ENCODE measurements at regions not wholly inside any gene's neighbourhood (a gene's known extent, or its start where the extent isn't known, plus 50 kb on each side); places are given as distances from the start of the nearest gene placed in this dataset.

GRCh38 chrX:39443240-39443639 lies 642.0 kb downstream of the MID1IP1 start:
- CTCF ChIA-PET: interaction anchor here (0.8 to 1.0 kb wide), 2 partner anchors 132 to 176 kb away, joined by 3 to 4 read pairs; no protein-coding TSS in a partner anchor
- H3K27ac ChIP-seq (ENCODE audit: extremely low read depth, low read depth, low read length): no peak overlapping the region
- H3K4me3 ChIP-seq (ENCODE audit: low read depth, low read length): no peak overlapping the region
- no peaks in the 10 kb centered on the region for H3K4me1 ChIP-seq (ENCODE audit: control insufficient read depth, insufficient read depth, low read length)
- TF ChIP-seq ZNF335 (tag by site-specific recombination; conservative IDR thresholded peaks at IDR 0.05): no peak
- no peak for TF ChIP-seq ZNF266 (tag by site-specific recombination; IDR thresholded peaks at IDR 0.05; ENCODE audit: low read depth)
- TF ChIP-seq, protein P1, sequence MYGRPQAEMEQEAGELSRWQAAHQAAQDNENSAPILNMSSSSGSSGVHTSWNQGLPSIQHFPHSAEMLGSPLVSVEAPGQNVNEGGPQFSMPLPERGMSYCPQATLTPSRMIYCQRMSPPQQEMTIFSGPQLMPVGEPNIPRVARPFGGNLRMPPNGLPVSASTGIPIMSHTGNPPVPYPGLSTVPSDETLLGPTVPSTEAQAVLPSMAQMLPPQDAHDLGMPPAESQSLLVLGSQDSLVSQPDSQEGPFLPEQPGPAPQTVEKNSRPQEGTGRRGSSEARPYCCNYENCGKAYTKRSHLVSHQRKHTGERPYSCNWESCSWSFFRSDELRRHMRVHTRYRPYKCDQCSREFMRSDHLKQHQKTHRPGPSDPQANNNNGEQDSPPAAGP (tag by site-specific recombination; IDR thresholded peaks at IDR 0.05): no peak
- no peak for TF ChIP-seq ZNF704 (tag by site-specific recombination; IDR thresholded peaks at IDR 0.05)
- no peak for TF ChIP-seq ZNF398 (tag by site-specific recombination; IDR thresholded peaks at IDR 0.05)
- TF ChIP-seq BCL6B (tag by site-specific recombination; IDR thresholded peaks at IDR 0.05): no peak
- TF ChIP-seq FEZF1 (tag by site-specific recombination; IDR thresholded peaks at IDR 0.05): no peak
- no peak for TF ChIP-seq TCF7L2 (IDR thresholded peaks at IDR 0.05; ENCODE audit: borderline replicate concordance, low read depth, low read length)
- no peak for TF ChIP-seq ZNF621 (tag by site-specific recombination; IDR thresholded peaks at IDR 0.05)
- TF ChIP-seq GFI1B (tag by site-specific recombination; IDR thresholded peaks at IDR 0.05): no peak
- no peak for TF ChIP-seq ZNF341 (tag by site-specific recombination; IDR thresholded peaks at IDR 0.05; ENCODE audit: low read depth)
- TF ChIP-seq ZNF140 (tag by site-specific recombination; IDR thresholded peaks at IDR 0.05): no peak
- no peak for TF ChIP-seq ZNF76 (tag by site-specific recombination; IDR thresholded peaks at IDR 0.05; ENCODE audit: borderline replicate concordance, low read depth)
- TF ChIP-seq YY1 (tag by site-specific recombination; IDR thresholded peaks at IDR 0.05): no peak
- no peak for TF ChIP-seq YY2 (tag by site-specific recombination; IDR thresholded peaks at IDR 0.05)
- TF ChIP-seq ZNF2 (tag by site-specific recombination; IDR thresholded peaks at IDR 0.05): no peak
- no peak for TF ChIP-seq ZNF785 (tag by site-specific recombination; IDR thresholded peaks at IDR 0.05)
- H3K9me3 ChIP-seq (ENCODE audit: control insufficient read depth, insufficient read depth, low read depth, low read length): no peaks in the 10 kb centered on the region
- H3K36me3 ChIP-seq (ENCODE audit: control insufficient read depth in 2 of 2, insufficient read depth in 1 of 2, low read length in 2 of 2): no peaks in the 10 kb centered on the region
- POLR2A ChIA-PET: no interaction called here

GRCh38 chrX:39445336-39445735 lies 644.1 kb downstream of the MID1IP1 start:
- Histone ChIP-seq H3K4me1 (ENCODE audit: control insufficient read depth, insufficient read depth, low read length) (no peaks in the 10 kb centered on the region), H3K9me3 (ENCODE audit: control insufficient read depth, insufficient read depth, low read depth, low read length) (no peaks in the 10 kb centered on the region), H3K36me3 (ENCODE audit: control insufficient read depth in 2 of 2, insufficient read depth in 1 of 2, low read length in 2 of 2) (no peaks in the 10 kb centered on the region), H3K27ac (ENCODE audit: extremely low read depth, low read depth, low read length) (no peak overlapping the region), H3K4me3 (ENCODE audit: low read depth, low read length) (no peak overlapping the region)
- CTCF ChIA-PET: interaction anchor here (0.6 to 1.1 kb wide), 9 partner anchors 9 to 1041 kb away, joined by 3 to 6 read pairs (median 3); no protein-coding TSS in a partner anchor
- POLR2A ChIA-PET: no interaction called here
- TF ChIP-seq, protein P1 (tag by site-specific recombination; IDR thresholded peaks at IDR 0.05): no peak
- TF ChIP-seq GFI1B (tag by site-specific recombination; IDR thresholded peaks at IDR 0.05): no peak
- no peak for TF ChIP-seq ZSCAN30 (tag by site-specific recombination; IDR thresholded peaks at IDR 0.05)
- TF ChIP-seq ZNF623 (tag by site-specific recombination; IDR thresholded peaks at IDR 0.05): no peak
- no peak for TF ChIP-seq ZNF670 (tag by site-specific recombination; IDR thresholded peaks at IDR 0.05; ENCODE audit: low read depth)
- no peak for TF ChIP-seq SETDB1 (IDR thresholded peaks at IDR 0.05; ENCODE audit: insufficient read length, low read length)
- no peak for TF ChIP-seq PRDM10 (tag by site-specific recombination; IDR thresholded peaks at IDR 0.05)
- no peak for TF ChIP-seq ZNF777 (tag by site-specific recombination; IDR thresholded peaks at IDR 0.05; ENCODE audit: borderline replicate concordance)
- TF ChIP-seq ZSCAN18 (tag by site-specific recombination; IDR thresholded peaks at IDR 0.05): no peak

Data from HEK293 (cell line).